GM21786 (cell line): ENCODE measurements at regions not wholly inside any gene's neighbourhood (a gene's known extent, or its start where the extent isn't known, plus 50 kb on each side); places are given as distances from the start of the nearest gene placed in this dataset.
"Not testable (repeated sequence)": the region's sequence is repeated elsewhere in the genome, so short reads cannot be mapped to it uniquely, and the experiment has no call there.

Experiments
- ATAC-seq: cut with Tn5 transposase; IDR thresholded peaks from one replicate; pipeline ENCODE4 v1.9.1; 2021; ENCODE audit not compliant: unreplicated experiment

DNA sequence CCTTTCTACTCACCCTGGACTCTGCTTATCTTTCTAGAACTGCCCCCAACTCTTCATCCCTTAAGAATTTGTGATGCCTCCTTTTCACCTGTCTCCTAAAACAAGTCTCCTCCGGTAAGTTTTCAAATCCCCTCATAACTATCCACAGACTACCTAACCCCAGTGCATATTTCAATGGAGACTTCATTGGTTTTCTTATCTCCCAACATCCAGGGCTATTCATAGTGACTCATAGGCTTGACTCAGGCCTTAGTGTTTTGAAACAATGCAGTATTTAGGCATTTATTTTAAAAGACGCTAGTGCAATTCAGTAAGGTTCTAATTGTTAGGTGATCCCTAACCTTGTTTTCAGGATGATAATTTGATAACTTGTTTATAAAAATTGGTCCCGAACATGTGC is 399.2 kb downstream of the CPS1 start:
- ATAC-seq, result no peak

DNA sequence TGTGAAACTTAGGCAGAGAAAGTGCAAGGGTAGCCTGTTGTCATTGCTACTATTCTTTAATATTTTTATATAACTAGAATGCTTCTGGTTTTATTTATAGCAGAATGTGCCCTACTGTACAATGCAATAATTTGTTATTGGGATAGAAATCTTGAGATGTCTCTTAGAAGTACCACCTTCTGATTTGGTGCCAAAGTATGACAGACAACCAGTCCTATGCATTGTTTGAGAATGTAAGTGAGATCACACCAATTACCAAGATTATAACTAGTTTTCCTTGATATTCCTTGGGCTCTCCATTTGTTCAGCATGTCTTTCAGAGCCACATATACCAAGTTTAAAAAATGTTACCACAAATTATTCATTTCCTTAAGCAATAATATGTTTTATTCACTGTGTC is 399.7 kb downstream of the CPS1 start:
- no peak for ATAC-seq

DNA sequence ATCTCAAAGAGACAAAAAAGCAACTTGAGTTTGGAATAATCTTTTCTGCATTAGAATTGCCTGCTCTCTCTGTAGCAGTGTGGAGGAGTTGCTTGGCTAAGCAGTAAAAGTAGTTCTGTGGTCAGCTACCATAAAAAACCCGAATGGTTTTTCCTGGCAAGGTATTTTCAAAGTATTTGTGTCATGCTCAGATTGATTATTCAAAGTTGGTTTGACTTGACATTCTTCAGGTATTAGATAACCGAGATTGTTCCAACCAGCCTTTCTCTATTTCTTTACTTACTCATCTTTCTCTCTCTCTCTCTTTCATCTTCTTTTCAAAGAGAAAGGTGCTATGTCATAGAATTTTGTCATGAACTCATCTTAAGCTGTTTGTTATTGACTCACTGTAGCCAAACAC is 404.9 kb downstream of the CPS1 start:
- ATAC-seq, result no peak

DNA sequence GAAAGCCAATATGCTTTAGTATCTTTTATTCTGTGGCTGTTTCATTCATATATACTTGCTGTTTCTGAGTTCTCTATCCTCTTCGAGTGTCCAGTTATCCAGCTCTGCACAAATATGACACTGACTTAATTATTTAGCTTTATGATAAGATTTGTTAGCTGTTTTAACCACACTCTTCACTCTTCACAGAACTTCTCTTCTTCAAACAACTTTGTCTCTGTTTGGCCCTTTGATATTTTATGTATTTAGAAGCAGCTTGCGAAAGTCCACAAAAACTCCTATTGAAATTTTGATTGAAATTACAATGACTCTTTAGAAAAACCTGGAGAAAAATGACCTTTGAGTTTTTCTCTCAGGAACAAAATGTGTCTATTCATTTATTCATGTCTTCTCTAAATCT is 407.0 kb downstream of the CPS1 start:
- ATAC-seq, result no peak

DNA sequence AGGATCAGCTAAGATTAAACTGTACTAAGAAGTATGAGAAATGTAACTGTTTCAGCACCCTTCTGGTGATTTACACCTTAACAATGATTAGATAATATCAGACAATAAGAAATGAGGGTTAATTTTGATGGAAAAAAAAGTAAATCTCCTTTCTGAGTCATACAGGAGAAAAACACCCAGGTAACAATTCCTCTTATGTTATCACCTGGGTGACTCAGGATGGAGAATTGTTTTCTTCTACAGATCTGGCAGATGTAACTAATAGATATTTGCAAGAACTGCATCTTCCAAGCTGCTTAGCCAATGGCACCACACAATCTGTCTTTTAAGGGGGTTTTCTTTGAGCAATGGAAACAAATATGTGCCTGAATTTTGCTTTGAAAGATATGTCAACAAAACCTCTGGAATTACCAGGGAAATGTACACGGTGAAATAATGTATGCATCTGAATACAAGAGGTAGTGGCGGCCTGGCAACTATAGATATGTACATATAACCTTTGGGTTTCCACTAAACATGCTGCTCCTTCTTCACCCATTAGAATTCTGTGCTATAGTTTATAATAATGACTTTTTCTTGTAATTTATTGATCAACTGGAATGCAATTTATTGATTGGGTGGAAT is 407.9 kb downstream of the CPS1 start:
- ATAC-seq, result no peak

DNA sequence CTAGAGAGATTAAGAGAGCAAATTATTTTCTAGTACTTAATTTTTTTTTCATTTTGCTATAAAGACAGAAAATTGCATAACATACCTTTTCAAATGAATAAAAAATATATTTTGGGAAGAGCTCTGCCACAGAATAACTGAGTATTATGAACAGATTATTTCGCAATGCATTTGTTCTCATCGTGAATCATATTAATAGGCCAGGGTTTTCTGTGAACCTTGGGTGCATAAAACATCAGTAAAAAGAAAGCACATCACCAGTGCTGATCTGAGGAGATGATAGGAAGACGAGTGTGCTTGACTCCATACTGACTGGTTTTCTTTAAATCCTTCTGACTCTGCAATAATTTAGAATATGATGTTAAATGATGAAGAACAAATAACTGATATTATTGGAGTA is 409.1 kb downstream of the CPS1 start:
- no peak for ATAC-seq

DNA sequence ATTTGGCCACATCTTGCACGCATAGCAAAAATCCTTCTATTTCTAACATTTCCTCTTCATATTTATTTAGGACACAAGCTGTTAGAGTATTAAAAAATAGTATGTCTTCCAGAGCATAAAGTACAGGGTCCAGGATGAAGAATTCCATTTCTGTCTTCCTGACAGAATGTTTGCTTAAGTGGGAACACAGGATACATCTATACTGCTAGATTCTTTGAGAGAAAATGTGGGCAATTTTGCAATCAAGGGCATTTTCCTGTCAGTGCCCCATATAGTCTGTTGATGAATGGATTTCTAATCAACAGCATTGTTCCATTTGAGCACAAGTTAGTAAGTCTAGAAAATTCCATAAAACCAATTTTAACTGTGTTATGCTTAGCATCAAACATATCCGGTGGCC is 409.9 kb downstream of the CPS1 start:
- ATAC-seq, result no peak

DNA sequence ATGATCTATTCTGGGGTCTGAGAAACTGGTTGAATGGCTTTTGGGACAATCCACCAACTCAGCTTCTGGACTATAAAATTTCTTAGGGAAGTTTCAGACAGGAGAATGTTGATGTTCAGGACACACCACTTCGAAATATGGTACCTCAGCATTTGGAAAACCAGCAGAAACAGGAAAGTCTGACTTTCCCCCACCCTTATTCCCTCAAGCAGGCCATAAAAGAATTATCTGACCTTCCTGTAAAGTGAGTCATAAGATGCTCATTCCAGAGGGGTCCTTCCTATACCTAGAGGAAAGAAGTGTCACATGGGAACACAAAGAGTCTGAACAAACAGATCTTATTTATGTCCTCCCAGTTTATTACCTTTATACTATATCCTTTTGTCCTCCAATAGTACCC is 415.0 kb downstream of the CPS1 start:
- ATAC-seq, result no peak

DNA sequence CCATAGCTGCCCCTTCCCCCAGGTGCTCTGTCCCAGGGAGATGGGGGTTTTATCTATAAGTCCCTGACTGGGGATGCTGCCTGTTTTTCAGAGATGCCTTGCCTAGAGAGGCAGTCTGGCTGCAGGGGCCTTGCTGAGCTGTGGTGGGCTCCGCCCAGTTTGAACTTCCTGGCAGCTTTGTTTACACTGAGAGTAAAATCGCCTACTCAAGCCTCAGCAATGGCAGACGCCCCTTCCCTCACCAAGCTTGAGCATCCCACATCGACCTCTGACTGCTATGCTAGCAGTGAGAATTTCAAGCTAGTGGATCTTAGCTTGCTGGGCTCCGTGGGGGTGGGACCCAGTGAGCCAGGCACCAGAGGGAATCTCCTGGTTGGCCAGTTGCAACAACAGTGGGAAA is 430.4 kb downstream of the CPS1 start:
- ATAC-seq, result not testable (repeated sequence)

DNA sequence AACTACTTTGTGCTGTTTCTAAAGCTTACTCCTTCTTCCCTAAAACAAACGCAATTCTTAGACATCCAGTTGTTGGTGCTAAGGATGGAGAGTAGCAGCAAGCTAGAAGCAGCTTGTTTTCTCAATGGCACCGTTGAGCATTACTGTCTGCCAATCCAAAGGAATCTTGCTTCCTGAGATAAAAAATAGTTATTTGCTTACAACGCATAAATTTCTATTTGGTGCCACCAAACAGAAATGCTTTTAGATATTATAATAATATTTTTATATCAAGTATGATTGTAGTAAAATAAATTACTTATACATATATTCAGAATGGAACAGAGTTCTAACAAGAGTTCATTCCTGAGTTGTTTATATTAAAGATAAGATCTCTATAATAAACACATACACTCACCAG is 434.7 kb downstream of the CPS1 start:
- ATAC-seq, result no peak

DNA sequence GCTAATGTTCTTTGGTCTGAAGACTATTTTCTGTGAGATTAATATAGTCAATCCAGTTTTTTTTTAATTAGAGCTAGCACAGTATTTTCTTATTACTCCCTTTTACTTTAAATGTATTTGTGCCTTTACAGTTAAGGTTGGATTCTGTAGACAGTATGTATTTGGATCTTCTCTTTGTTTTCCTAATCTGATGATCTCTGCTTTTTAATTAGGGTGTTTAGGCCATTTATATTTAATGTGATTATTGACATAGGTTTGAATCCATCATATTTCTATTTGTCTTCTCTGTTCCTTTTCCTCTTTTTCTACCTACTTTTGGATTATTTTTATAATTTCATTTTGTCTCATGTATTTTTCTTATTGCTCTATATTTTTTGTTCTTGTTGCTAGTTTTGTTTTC is 437.7 kb downstream of the CPS1 start:
- ATAC-seq, result no peak

DNA sequence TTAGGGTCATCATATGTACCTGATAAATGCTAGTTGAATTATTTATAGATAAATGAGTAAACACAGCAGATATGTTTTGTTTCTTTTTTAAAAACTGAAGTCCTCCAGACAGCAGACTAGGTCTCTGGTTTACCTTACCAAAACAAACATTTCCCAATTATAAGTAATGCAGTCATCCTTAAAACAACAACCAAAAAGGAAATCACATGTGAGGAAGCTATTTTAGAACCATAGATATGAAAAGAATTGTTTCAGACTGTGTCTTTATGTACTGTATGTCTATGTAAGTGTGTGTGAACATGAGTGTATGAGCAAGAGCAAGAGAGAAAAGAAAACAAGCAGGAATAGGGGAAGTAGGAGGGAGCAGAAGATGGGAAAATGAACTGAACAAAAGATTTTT is 441.0 kb downstream of the CPS1 start:
- no peak for ATAC-seq

DNA sequence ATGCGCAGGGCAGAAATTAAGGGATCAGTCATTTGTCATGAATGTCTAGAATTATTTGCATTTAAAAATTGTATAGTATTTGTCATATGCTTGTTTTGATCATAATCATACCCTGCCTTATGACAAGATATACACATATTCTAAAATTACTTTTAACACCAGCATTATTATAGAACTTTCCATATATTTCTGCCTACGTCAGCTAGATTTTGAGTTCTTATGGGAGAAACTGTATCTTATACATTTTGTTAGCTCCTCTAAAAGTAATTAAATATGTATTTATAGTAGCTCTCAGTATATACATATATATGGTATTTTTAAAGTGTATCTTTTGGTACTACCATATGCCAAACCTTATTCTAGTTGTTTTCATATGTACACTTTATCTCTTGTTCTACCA is 441.9 kb downstream of the CPS1 start:
- no peak for ATAC-seq

DNA sequence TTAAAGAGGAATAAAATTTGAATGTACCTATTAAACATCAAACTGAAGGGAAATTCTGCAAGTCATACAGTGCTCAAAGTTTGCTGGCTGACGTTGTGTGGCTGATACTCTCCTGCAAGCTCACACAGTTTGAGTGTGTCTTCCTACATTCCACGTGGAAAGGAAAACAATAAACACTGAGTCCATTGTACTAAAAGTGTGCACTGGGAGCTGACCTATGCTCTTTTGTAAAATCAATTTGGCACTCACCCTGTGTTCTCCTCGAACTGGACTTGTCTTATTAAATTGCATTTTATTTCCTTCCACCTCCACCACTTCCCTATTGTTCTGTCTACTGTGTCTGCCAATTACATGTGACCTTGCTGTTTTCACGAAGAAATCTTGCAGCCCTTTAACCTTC is 458.0 kb downstream of the CPS1 start:
- no peak for ATAC-seq

DNA sequence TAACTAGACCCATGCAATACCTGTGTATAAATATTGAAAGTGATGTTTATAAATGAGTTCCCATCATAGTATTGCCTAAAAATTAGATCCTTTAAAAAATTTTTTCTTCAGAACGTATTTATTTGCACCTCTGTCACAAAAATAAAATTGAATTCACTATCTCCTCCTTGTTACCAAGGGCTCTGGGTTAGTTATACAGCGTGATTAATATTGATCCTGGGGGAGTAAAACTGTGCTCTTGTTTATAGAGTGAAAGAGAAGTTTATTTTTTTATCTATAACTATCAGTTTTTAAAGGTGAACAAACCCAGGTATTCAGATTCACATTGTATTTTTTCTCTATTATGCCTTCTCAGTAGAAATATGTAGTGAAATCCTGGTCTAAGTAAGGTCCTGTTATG is 458.5 kb downstream of the CPS1 start:
- ATAC-seq, result no peak

DNA sequence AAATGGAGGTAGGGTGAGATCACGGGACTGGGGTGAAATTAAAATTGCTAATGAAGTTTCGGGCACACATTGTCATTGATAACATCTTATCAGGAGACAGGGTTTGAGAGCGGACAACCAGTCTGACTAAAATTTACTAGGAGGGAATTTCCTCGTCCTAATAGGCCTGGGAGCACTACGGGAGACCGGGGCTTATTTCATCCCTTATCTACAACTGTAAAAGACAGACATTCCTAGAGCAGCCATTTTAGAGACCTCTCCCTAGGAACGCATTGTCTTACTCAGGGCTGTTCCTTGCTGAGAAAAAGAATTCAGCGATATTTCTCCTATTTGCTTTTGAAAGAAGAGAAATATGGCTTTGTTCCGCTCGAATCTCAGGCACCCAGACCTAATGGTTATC is 468.7 kb downstream of the CPS1 start:
- not testable (repeated sequence) for ATAC-seq

DNA sequence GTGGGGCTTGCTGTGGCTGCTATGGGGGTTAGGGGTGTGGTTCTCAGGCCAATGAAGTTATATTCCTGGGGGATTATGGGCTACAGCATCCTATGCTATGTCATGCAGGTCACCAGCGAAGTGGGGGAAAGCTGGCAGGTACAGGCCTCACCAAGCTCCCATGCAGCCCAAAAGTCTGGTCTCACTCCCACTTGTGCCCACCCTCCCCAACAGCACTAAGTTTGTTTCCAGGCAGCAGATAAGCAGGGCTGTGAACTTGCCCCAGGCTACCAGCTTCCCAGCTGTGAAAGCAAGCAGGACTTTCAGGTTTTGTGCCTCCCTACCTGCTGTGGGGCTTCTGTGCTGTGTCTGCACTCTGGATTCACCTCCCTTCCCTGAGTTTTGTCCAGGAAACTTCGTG is 469.7 kb downstream of the CPS1 start:
- no peak for ATAC-seq

DNA sequence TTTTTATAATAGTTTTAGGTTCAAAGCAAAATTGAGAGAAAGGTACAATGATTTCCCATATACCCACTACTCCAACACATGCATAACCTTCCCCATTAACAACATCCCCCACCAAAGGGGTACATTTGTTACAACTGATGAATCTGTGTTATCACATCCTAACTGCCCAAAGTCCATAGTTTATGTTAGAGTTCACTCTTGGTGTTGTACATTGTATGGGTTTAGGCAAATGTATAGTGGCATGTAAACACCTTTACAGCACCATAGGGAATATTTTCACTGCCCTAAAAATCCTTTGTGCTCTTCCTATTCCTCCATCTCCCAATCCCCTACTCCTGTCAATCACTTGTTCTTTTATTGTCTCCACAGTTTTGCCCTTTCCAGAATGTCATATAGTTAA is 471.6 kb downstream of the CPS1 start:
- ATAC-seq, result no peak

DNA sequence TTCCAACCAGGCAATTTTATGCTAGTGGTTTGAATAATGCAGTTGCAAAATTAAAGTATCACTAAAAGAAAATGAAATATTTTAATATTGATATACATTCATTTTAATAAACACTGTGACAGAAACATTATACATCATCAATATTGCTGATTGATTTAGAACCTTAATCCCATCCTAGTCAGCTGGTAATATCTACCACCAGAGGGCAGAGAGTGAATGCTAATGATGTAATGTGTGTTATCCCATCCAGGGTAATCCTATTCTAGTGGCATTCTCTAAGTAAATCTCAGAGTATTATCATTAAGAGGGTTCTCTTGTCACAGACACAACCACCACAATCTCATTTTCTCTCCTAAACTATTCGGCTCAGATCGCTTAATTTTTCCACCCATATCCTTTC is 477.4 kb downstream of the CPS1 start:
- no peak for ATAC-seq

DNA sequence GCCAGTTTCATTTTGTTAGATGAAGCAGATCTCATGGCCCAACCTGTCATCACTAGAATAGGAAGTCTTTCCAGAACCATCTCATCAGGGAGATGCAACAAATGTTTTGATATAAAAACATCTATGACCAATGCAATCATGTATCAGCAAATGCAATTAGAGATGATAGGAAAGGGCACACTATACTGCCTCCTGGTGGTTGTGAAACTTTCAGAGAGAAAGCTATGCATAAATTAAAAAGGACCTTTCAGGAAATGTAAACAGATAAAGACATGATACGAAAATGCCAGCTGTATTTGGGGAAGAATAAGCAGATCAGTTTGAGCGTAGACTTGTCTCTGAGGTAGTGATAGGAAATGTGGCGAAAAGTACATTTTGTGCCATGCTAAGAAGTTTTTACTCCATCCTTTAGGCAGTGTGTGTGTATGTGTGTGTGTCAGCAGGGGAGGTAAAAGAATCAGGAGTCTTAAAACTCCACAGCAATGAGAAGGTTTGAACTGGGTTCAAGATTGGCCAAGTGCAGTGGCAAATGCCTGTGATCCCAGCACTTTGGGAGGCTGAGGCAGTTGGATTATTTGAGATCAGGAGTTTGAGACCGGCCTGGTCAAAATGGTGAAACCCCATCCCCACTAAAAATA is 479.3 kb downstream of the CPS1 start:
- no peak for ATAC-seq

DNA sequence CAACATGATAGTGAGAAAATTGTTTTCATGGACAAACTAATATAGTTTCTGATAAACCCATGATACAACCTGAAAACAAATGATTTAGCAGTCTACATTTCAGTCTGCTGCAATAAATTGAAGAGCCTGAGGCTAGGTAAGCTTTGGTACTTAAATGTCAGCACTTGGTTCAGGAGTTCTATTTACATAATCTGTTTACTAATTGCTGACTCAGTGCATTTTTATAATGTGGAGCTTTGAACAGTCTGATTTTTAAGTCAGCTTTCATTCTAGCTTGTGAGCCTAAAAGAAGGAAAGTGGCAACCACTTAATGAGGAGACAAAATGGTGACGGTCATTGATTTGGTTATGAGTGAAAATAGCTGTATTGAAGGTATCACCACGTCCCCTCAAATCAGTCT is 488.6 kb downstream of the CPS1 start:
- no peak for ATAC-seq

DNA sequence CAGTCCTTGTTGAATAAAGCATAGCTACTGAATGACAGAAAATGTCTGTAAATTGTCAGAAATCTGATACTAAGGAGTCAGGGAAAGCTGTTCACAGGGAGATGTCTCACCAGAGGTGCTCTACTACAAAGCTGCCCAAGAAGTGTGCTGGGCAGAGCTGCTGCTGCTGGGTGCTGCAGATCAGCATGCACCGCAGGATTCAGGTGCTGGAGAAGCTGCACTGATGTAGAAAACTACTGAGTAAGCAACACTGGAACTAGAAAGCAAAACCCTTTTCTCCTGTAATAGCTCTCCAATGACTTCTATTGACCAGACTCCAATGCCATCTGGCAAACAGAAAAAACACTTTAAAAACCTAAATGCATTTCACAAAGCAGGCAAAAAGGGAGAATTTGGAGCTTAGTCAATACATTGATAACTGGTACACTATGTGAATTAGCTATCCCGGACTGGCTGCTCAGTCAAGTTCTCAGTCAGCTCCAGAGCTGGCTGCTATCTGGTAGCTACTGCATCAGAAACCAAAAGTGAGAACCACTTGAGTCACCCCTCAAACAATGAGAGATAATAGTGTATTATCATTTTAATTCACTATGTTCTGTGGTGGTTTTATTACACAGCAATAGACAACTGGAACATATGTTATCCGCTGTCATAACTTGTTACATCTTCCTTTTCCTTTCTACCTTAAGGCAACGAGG is 493.1 kb downstream of the CPS1 start:
- ATAC-seq, result no peak

DNA sequence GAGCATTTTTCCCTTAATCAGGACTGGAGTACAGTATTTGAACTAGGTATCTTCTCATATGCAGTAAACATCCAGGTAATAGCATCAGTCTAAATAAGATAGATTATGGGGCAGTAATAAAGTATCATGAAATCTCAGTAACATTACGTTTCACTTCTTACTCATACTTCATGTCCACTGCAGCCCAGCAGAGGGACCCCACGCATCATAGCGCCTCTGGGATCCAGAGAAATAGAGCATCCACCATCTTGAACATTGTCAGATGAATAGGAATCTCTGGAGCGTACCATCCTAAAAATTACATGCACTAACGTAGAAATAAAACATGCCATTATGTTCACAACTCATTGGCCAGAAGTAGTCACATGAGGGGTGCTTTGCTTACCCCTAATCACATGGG is 499.0 kb downstream of the CPS1 start:
- ATAC-seq, result no peak
